GM19035 (cell line): ENCODE measurements at regions not wholly inside any gene's neighbourhood (a gene's known extent, or its start where the extent isn't known, plus 50 kb on each side); places are given as distances from the start of the nearest gene placed in this dataset.

Experiments
- ATAC-seq: cut with Tn5 transposase; IDR thresholded peaks from one replicate; pipeline ENCODE4 v1.9.1; 2021; ENCODE audit not compliant: unreplicated experiment

GRCh38 chr9:107386396-107386795 lies 103.2 kb downstream of the KLF4 start:
- ATAC-seq: no peak
